ENCODE measurements at regions not wholly inside any gene's neighbourhood (a gene's known extent, or its start where the extent isn't known, plus 50 kb on each side); places are given as distances from the start of the nearest gene placed in this dataset.

GRCh38 chr2:125591954-125592353 is 1064.0 kb upstream of the GYPC start:
- TF ChIP-seq CTCF (IDR thresholded peaks at IDR 0.05): no peak
- Histone ChIP-seq H3K9ac (ENCODE audit: insufficient read depth, low read length, poor library complexity, severe bottlenecking) (no peak overlapping the region), H3K4me2 (replicated peaks; ENCODE audit: extremely low read depth, low read length, poor library complexity, severe bottlenecking) (no peak overlapping the region), H3K4me3 (replicated peaks in 1 of 3; ENCODE audit: low read depth in 2 of 3, low read length in 3 of 3) (no peak overlapping the region), H3K79me2 (ENCODE audit: insufficient read depth, low read length) (no peaks in the 10 kb centered on the region), H3K36me3 (replicated peaks in 1 of 2; ENCODE audit: control insufficient read depth in 1 of 2, insufficient read depth in 2 of 2, low read length in 2 of 2) (no peaks in the 10 kb centered on the region), H3K9me3 (replicated peaks in 1 of 2; ENCODE audit: control insufficient read depth in 1 of 2, insufficient read depth in 1 of 2, low read length in 2 of 2) (peaks cover 0 to 15% of the 10 kb centered on the region in 2 donors), H3K27ac (ENCODE audit: low read depth in 1 of 2, low read length in 2 of 2) (no peak overlapping the region), H4K20me1 (ENCODE audit: insufficient read depth, low read length) (no peaks in the 10 kb centered on the region), H3K27me3 (ENCODE audit: control insufficient read depth in 2 of 2, insufficient read depth in 2 of 2, low read length in 2 of 2) (no peaks in the 10 kb centered on the region), H3K4me1 (ENCODE audit: control insufficient read depth in 1 of 2, insufficient read depth in 2 of 2, low read length in 2 of 2) (no peaks in the 10 kb centered on the region), H2AFZ (ENCODE audit: insufficient read depth, low read depth, low read length, poor library complexity, severe bottlenecking) (no peak overlapping the region)
- no peak for DNase-seq
- intact Hi-C loops (cut with micrococcal nuclease): no loop called here
- Mint-ChIP-seq H3K4me3 (no peak overlapping the region), H3K4me1 (no peaks in the 10 kb centered on the region), H3K27me3 (ENCODE audit: low read depth in 3 of 3) (no peaks in the 10 kb centered on the region), H3K9me3 (peaks cover 0 to 16% (median 8%) of the 10 kb centered on the region in 7 donors), H3K27ac (no peak overlapping the region), H3K36me3 (no peaks in the 10 kb centered on the region)
- 100% methylated on average over 1 of the region's 4 CpGs for WGBS (ENCODE audit: insufficient coverage)

GRCh38 chr2:125593036-125593435 is 1062.9 kb upstream of the GYPC start:
- no peak overlapping the region for H3K4me3 Mint-ChIP-seq
- DNase-seq: no peak
- H4K20me1 ChIP-seq (ENCODE audit: insufficient read depth, low read length): no peaks in the 10 kb centered on the region
- H3K9me3 Mint-ChIP-seq: peaks cover 0 to 17% (median 9%) of the 10 kb centered on the region in 7 donors
- no peaks in the 10 kb centered on the region for H3K79me2 ChIP-seq (ENCODE audit: insufficient read depth, low read length)
- H3K36me3 Mint-ChIP-seq: no peaks in the 10 kb centered on the region
- H3K9ac ChIP-seq (ENCODE audit: insufficient read depth, low read length, poor library complexity, severe bottlenecking): no peak overlapping the region
- H3K27me3 ChIP-seq (ENCODE audit: control insufficient read depth in 2 of 2, insufficient read depth in 2 of 2, low read length in 2 of 2): no peaks in the 10 kb centered on the region
- H3K27ac Mint-ChIP-seq: no peak overlapping the region
- no peaks in the 10 kb centered on the region for H3K27me3 Mint-ChIP-seq (ENCODE audit: low read depth in 3 of 3)
- 63% methylated on average over 1 of the region's 2 CpGs for WGBS (ENCODE audit: insufficient coverage)
- peaks cover 3 to 11% of the 10 kb centered on the region in 2 donors for H3K9me3 ChIP-seq (replicated peaks in 1 of 2; ENCODE audit: control insufficient read depth in 1 of 2, insufficient read depth in 1 of 2, low read length in 2 of 2)
- TF ChIP-seq CTCF (IDR thresholded peaks at IDR 0.05): no peak
- H3K4me2 ChIP-seq (replicated peaks; ENCODE audit: extremely low read depth, low read length, poor library complexity, severe bottlenecking): no peak overlapping the region
- H3K4me1 ChIP-seq (ENCODE audit: control insufficient read depth in 1 of 2, insufficient read depth in 2 of 2, low read length in 2 of 2): no peaks in the 10 kb centered on the region
- H3K36me3 ChIP-seq (replicated peaks in 1 of 2; ENCODE audit: control insufficient read depth in 1 of 2, insufficient read depth in 2 of 2, low read length in 2 of 2): no peaks in the 10 kb centered on the region
- H3K4me1 Mint-ChIP-seq: no peaks in the 10 kb centered on the region
- H3K27ac ChIP-seq (ENCODE audit: low read depth in 1 of 2, low read length in 2 of 2): no peak overlapping the region
- intact Hi-C loops (cut with micrococcal nuclease): no loop called here
- H3K4me3 ChIP-seq (replicated peaks in 1 of 3; ENCODE audit: low read depth in 2 of 3, low read length in 3 of 3): no peak overlapping the region
- H2AFZ ChIP-seq (ENCODE audit: insufficient read depth, low read depth, low read length, poor library complexity, severe bottlenecking): no peak overlapping the region
